ENCODE measurements at regions not wholly inside any gene's neighbourhood (a gene's known extent, or its start where the extent isn't known, plus 50 kb on each side); places are given as distances from the start of the nearest gene placed in this dataset.

DNA sequence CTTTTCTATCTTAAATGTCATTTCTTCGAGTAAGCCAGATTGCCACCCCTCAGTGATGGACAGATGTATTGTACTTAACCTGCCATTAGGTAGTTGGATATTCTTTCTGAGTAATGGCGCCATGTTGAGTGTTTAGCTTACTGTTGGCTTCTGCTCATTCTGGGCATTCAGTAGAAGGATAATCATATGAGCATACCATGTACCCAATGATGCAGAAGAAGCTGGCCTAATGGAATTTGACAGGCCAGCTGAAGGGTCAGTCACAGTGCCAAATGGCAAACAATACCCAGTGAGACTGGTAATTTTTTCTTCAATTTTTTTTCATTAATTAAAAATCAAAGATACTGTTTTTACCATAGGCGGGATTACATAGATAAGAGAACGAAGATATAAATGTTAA, 1010.8 kb upstream of the EYS start:
- ATAC-seq: no peak

DNA sequence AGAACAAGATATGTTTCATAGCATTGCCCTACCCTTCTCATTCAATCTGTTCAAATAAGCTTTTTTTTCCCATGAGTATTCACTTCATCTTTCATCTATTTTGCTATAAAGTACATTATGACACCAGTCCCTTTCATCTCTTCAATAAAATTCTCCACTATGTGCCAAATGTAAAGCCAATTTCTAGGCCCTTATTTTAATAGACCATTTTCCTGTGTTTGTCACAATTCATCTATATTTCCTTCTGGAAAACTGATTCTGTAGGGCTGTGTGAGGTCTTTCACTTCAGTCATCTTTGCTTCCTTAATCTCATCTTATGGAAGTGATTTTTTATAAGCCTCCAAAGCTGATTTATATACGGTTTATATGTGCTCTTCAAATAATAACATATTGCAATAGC, 992.4 kb upstream of the EYS start:
- ATAC-seq: no peak

GRCh38 chr6:66689608-66690007, 982.6 kb upstream of the EYS start:
- ATAC-seq: no peak

GRCh38 chr6:66687611-66688140, 980.6 kb upstream of the EYS start:
- no peak for ATAC-seq

DNA sequence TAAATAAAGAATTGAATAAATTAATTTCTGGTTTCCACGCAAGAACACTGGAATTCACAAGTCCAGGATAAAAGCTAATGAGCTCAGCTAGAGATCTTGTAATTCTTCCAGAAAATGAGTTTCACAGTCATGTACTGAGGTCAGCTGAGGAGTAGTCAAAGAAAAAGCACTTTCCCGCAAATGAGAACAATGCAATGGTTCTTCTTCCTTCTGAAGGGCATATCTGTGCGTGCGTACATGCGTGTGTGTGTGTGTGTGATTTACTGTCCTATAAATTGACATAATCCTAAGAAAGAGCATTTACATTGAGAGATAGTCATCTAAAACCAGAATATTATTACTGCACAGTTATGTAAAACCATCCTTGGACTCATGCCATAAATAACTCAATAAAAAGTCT, 968.9 kb upstream of the EYS start:
- ATAC-seq: no peak

DNA sequence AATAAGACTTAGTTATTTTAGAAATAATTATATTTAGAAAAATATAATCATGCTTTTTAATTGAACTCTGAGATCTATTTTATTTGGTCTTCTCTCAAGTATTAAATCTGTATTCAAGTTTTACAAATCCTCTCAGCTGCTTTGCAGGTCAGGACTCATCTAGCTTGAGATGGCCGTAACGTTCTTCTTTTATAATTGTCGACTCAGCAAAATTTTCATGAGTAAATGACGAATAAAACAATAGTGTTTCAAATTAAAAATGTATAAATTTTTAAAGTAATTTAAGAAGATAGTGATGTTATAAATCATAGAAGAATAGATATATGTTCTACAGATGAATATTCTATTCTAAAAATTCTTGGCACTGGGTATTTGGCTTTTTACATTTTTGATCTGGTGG, 957.1 kb upstream of the EYS start:
- ATAC-seq: no peak

DNA sequence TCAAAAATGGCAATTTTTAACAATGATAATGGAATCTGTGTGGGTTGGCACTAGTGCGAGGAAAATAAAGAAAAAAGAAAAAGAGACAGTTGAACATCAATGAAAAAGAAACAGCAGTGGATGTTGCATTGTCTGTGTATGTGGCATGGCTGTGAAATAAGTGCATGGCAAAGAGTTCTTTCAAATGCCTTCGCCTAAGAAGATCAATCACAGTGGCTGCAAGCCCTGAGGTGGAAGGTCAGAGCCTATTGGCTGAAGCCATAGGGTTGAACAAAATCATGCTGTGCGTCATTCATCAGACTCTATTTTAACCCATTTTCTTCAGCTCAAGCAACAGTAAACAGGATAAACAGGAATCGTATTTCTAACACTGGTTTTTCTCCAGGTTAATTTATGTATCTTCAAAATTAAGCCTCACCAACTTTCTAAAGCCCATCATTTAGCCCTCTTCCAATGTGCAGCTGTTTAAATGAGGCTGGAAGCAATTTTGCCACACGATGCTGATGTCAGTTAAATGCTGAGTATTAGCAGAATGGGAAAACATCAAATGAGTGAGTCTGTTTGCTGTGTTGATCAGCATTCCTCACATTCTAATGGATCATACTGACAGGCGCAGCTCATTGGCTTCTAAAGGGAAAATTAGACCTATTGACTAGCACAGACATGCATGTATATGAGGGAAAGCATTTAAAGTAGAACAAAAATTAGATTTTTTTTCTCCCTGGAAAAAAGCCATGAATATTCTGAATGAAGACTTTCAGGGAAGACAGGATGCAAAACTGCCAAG, 955.9 kb upstream of the EYS start:
- no peak for ATAC-seq

DNA sequence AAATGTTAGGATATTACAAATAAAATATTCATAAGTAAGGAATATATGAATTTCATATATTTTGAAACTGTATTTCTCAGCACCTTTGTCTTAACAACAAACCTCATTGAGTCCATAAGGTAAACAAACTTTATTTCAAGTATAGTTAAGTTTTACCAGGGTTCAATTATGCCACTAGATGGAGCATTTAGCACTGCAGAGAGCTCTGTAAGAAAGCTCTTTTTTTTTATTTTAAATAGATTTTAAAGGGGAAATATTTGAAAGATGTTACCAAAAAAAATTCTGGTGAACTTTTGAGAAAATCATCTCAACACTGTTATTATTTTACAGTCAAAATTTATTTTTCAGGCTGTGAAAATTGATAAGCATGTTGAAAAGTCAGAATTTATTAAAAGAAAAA, 955.2 kb upstream of the EYS start:
- ATAC-seq: no peak

GRCh38 chr6:66655420-66655819, 948.4 kb upstream of the EYS start:
- ATAC-seq: no peak

DNA sequence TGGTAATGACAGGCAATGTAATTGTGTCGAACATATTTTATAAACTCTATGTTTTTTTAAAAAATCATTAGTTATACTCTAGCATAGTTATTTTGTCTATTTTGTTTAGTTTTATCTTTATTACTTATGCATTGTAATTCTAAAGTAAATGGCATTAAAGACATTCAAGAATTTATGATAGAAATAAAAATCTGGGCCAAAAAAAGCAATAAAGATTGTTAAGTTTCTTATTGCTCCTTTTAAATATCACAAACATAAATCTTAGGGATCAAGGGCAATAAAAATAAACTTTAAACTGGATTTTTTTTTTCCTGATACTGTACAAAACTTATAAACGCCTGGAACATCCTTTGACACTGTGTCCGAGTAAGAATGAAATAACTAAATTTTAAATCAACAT, 931.5 kb upstream of the EYS start:
- ATAC-seq: no peak

DNA sequence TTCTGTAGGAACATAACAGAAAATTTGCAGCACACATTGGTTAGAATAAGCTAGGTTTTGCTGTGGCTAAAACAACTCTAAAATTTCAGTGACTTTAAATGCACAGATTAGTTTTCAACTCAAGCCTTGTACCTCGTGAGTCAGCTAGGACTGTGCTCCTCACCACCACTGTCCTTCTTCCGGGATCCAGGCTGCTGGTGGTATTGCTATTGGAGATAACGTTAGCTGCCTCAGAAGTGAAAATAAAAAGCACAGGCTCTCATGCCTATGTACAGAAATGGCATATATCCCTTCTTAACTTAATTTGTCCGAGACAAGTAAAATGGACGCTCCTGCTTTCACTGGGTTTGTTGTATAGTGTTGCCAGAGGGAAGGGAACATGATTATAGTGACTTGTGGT, 931.1 kb upstream of the EYS start:
- ATAC-seq: no peak

GRCh38 chr6:66628917-66629316, 921.9 kb upstream of the EYS start:
- ATAC-seq: no peak

DNA sequence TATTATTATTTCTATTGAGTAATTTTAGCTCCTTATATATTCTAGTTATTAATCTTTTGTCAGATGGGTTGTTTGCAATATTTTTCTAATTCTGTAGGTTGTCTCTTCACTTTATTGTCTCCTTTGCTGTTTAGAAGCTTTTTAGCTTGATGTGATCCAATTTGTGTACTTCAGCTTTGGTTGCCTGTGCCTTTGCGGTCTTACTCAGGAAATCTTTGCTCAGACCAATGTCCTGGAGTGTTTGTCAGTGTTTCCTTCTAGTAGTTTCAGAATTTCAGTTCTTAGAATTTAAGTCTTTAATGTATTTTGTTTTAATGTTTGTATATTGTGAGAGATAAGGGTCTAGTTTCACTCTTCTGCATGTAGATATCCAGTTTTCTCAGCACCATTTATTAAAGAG, 916.0 kb upstream of the EYS start:
- ATAC-seq: no peak

DNA sequence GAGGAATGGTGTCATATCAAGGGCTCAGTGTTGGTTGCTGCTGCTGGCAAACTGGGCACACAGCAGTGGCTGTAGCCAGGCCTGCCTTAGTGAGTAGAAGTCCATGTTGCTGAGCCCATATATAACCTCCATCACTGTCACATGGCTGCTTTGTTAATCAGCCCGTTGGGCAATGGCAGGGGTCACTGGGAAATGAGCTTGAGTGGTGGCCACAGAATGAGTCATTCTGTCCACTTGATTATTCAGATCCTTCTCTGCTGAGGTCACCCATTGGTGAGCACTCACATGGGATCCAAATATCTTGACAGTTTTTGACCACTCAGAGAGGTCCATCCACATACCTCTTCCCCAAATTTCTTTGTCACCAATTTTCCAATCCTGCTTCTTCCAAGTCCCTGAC, 898.9 kb upstream of the EYS start:
- ATAC-seq: no peak

DNA sequence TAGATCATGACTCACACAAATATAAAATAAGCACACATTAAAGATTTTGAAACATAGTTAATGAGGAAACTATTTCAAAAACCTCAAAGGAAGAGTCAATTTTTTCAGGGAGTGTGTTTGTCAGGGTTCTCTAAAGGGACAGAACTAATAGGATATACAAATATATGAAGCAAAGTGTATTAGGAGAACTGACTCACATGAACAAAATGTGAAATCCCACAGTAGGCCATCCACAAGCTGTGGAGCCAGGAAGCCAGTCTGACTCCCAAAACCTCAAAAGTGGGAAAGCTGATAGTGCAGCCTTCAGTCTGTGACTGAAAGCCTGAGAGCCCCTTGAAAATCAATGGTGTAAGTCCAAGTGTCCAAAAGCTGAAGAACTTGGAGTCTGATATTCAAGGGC, 898.0 kb upstream of the EYS start:
- no peak for ATAC-seq

DNA sequence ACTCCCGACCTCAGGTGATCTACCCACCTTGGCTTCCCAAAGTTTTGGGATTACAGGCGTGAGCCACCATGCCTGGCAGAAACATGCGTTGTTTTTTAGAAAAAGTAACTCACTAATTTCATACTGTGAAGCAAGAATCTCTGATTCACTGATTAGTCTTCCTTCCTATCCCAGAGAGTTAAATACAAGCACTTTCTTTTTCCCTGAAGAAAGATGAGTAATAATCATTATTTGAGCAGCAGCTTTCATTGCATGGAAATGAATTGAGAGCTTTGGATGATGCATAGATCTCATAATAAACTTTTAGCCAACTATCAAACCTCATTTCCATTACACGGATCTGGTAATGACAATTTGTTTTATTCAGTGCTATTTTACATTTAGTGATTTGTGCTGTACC, 892.5 kb upstream of the EYS start:
- ATAC-seq: no peak

DNA sequence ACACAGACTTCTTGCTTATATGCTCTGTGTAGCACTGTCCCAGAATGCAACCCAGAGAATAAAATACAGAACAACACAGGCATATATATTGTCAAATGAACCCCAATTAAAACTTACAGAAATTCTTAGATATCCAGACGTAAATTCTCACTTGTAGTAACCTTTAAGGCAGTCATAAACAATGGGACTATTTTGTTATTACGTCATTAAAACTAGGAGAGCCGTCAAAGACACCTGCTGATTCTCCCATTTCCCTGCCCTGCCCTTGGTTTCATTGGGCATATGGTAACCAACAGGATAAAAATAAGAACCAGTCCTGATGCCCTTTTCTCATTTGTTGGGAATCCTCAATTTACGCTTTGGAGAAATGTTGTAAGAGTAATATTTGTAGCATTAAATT, 871.3 kb upstream of the EYS start:
- ATAC-seq: no peak

DNA sequence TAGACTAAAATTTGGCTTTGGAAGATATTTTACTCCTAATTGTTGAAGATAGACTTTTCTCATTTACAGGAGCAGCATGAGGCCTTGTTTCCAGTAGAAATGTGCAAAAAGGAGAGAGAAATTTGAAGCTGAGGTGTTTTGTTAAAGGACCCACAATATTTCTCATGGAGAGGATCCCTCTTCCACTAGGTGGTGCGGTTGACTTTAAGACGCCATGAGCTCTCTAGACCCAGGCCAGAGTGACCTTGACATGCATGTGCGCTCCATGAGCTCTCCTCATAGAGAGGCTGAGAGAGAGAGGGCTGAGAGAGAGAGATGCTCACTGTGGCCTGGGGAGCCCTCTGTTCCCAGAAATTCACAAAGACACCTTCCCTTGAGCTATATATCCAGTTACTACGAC, 861.2 kb upstream of the EYS start:
- ATAC-seq: no peak

GRCh38 chr6:66561479-66561878, 854.5 kb upstream of the EYS start:
- no peak for ATAC-seq

- ATAC-seq: no peak
Measured at GRCh38 chr6:66558189-66558588, 851.2 kb upstream of the EYS start.

DNA sequence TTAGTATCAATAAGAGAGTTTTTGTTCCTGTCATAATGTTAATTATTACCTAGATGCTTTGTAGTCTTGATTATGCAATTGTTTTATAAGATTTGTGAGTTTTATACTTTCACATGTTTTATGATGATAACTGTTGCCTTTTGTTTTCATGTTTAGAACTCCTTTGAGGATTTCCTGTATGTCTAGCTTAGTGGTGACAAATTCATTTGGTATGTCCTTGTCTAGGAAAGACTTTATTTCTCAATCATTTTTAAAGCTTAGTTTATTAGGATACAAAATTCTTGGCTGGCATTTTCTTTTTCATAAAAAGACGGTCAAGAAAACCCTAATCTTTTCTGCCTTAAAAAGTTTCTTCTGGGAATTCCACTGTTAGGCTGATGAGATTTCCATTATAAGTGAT, 849.9 kb upstream of the EYS start:
- ATAC-seq: no peak

DNA sequence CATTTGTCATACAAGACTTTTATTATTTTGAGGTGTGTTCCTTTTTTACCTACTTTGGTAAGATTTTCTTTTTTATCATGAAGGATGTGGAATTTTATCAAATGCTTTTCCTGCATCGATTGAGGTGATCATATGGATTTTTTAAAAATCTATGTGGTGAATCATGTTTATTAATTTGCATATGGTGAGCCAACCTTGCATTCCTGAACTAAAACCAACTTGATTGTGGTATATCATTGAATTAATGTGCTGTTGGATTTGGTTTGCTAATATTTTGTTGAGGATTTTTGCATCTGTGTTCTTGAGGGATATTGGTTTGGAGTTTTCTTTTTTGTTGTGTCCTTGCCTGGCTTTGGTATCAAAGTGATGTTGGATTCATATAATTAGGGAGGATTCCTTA, 848.1 kb upstream of the EYS start:
- no peak for ATAC-seq

GRCh38 chr6:66553441-66553840, 846.4 kb upstream of the EYS start:
- ATAC-seq: no peak

DNA sequence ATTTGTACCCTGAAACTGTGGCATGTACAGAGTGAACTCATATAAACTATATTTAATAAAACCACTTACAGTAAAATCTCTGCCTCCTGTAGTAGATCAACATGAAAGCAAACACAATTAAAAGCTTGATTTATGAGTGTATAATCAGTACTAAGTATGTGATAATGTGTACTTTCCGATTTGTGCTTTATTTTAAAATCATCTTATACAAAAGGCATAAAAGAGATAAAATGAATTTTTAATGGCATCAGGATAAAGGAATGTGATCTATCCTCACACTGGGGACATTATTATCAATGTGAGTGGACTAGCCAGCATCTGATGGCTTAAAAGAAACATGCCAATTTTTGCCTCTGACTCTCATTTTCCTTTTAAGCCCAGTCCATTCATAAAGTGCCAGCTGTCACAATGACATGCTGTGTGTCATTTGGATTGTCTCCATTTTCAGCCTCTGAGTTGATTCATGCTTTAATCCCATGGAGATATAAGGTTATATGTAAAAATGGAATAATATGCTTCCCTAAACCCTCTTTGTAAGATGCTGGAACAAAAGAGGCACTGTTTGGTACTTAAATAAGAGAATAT, 831.6 kb upstream of the EYS start:
- ATAC-seq: no peak

GRCh38 chr6:66533921-66534404, 826.9 kb upstream of the EYS start:
- ATAC-seq: no peak

Data from activated CD4-positive, CD25-positive, alpha-beta regulatory T cell treated with anti-CD3 and anti-CD28 coated beads, Interleukin-2, amount 50 U/mL, for 24 hours (primary cell).